Stimulated activated CD4-positive, alpha-beta T cell treated with anti-CD3 and anti-CD28 coated beads, TNF-alpha, amount 100 ng/mL, for 24 hours (primary cell): ENCODE measurements at regions not wholly inside any gene's neighbourhood (a gene's known extent, or its start where the extent isn't known, plus 50 kb on each side); places are given as distances from the start of the nearest gene placed in this dataset.

ENCODE experiments used
- DNase-seq, 3 experiments: peaks; one replicate each; pipeline ENCODE4 v3.0.0-alpha.2; 2020; ENCODE audit warnings: low read depth in 3 of 3

GRCh38 chr11:69918231-69918937, 99.2 kb upstream of the FGF3 start:
- DNase-seq: no peak

- DNase-seq: peak; percentile 41 to 74 (median 48)
Measured at GRCh38 chr11:69918938-69919650, 99.9 kb upstream of the FGF3 start.

GRCh38 chr11:69919659-69920344, 100.6 kb upstream of the FGF3 start:
- DNase-seq: no peak

DNA sequence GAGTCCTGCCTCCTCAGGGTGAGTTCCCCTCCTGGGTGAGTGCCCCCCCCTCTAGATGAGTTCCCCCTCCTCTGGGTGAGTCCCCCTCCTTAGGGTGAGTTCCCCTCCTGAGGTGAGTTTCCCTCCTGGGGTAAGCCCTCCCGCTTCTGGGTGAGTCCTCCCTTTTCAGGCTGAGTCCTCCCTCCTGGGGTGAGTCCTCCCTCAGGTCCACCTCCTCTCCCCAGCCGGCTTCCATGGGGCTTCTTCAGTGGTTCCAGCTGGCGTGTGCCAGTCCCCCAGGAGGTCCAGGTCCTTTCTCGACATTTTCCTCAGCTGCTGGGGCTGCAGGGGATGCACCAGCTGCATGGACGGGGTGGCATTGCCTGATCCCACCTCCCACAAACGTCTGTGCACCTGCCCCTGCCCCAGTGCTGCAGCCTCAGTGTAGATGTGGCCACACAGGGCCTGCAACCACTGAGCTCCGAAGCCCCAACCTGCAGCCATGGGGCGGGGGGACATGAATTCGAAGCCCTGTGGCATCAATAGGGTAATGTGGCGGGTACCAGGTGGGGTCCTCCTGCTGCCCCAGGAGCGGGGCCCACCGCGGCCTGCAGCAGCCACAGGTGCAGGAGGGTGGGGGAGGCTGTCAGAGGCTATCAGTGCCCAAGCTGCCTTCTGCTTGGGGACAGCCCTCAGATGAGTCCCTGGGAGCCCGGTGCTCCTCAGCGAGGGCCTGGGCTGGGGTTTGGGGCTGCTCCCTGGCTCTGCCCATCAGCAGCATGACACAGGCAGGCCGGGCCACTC, 101.3 kb upstream of the FGF3 start:
- DNase-seq: no peak

DNA sequence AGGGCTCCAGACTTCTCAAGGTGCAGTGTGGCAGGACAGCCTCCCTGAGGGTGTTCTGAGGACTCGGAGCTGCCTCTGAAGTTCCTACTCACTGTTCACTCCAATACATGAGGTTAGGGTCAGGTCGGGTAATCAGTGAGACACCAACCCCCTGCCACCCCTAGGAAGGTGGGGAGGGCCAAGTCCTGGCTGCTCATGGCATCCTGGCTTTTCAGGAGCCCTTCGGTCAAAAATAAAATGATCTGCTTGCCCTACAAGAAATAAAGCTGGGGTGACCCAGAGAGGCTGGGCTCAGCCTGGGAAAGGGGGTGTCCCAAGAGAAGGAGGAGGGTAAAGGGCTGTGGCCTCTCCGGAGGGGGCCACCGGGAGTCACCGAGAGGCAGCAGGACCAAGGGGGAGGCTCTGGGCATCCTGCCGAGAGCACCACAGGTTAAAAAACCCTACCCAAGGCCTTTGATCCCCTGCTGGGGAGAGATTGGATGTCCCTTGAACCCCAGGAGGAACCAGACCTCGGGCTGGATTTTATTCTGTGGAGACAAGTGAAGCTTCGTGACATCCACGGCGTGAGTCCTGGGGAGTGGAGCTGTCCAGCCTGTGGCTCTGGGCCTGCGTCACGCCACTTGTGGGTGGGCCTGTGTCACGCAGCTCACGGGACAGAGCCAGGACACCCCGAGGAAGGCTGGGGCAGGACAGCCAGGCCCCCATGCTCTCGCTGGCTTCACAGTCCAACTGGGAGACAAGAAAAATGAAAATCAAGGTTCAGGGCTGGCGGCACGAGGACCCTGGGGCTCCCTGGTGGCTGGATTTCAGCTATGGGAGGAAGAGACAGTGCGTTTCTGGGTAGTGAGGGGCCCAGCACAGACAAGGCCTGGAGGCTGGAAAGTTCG, 102.2 kb upstream of the FGF3 start:
- DNase-seq: no peak

DNA sequence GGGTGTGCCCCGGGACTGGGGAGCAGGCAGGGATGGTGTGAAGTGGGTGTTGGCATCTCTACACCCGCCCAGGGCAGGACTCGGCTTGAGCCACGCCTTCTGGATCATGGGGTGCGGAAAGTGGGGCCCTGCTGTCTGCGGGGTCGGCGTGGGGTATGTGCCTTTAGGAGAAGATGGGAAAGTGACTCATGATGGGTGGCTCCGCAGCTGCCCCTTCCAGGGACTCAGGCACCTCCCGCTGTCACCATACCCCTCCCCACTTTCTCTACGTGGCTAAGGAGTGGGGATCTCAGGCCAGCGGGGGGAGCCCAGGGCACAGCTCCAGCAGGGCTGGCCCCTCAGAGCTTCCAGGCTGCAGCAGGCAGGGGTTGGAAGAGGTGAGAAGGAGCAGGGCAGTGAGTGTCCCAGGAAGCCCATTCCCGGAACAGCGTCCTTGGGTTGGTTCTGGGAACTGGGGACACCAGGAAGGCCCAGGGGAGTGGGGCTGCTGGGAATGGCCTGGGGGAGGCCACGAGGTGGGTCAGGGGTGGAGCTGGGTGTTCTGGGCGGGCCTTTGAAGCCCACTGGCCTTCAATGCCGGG, 102.9 kb upstream of the FGF3 start:
- no peak for DNase-seq

- no peak for DNase-seq
Measured at GRCh38 chr11:69922596-69923111, 103.4 kb upstream of the FGF3 start.

DNA sequence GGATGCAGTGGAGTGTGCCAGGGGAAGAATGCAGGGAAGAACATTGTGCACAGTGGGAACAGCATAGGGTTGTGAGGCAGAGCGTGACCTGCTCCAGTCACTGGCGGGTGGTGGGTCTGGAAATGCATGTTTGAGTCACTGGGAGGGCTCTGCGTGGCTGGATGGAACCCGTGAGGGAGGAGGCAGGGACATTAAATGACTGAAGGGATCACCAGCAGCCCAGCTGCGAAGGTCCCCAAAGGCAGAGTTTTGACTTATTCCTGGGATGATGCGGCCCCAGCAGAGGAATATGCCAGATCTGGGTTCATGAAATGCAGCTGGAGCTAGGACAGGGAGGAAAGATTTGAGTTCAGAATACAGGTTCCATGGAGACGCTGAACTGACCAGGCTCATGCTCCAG, 104.0 kb upstream of the FGF3 start:
- no peak for DNase-seq

GRCh38 chr11:69923641-69924307, 104.6 kb upstream of the FGF3 start:
- DNase-seq: no peak

GRCh38 chr11:69924308-69925161, 105.3 kb upstream of the FGF3 start:
- DNase-seq: no peak

GRCh38 chr11:69925366-69926196, 106.4 kb upstream of the FGF3 start:
- no peak for DNase-seq

DNA sequence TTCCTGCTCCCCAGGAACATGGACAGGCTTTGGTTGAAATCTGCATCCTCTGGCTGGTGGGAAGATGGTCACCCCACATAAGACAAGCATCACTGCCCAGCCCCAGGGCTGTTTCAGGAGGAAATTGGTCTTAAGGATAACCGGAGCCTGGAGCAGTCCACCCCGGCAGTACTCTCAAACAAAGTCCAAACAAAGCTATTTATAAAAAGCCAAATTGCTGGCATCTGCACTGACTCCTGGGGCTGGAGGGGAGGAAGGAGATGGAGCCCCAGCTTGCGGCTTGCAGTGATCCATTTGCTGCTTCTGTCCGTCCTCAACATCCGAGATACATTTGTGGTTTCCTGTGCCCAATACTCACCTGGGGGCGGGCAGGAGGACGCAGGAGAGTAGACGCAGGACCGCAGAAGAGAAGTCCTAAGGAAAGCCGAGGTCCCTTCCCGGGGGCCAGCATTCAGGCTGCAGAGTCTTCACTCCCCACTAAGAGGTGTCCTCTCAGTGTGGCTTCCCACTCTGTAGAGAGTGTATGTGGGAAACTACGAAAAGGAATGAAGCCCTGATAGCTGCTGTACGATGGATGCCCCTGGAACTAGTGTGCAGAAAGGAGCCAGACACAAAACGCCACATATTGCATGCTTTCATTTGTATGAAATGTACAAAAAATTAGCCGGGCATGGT, 107.3 kb upstream of the FGF3 start:
- DNase-seq: no peak

- no peak for DNase-seq
Measured at GRCh38 chr11:69928121-69928520, 108.9 kb upstream of the FGF3 start.

DNA sequence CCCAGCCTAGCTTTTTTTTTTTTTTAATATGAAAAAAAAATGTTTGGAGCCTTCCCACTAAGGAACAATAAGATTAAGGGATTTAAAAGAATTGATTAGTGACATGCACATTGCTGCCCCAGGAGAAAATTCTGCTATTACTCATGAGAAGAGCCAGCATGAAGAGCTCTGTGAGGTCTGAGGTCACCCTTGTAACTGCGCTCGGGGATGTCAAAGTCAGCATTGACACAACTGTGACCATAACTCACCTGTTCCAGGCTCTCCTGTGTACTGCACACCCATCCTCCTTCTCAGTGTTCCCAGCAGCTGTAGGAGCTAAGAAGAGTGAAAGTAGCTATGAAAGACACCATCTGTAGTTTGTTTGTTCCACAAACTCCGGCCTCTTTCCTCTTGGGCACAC, 109.8 kb upstream of the FGF3 start:
- DNase-seq: no peak

DNA sequence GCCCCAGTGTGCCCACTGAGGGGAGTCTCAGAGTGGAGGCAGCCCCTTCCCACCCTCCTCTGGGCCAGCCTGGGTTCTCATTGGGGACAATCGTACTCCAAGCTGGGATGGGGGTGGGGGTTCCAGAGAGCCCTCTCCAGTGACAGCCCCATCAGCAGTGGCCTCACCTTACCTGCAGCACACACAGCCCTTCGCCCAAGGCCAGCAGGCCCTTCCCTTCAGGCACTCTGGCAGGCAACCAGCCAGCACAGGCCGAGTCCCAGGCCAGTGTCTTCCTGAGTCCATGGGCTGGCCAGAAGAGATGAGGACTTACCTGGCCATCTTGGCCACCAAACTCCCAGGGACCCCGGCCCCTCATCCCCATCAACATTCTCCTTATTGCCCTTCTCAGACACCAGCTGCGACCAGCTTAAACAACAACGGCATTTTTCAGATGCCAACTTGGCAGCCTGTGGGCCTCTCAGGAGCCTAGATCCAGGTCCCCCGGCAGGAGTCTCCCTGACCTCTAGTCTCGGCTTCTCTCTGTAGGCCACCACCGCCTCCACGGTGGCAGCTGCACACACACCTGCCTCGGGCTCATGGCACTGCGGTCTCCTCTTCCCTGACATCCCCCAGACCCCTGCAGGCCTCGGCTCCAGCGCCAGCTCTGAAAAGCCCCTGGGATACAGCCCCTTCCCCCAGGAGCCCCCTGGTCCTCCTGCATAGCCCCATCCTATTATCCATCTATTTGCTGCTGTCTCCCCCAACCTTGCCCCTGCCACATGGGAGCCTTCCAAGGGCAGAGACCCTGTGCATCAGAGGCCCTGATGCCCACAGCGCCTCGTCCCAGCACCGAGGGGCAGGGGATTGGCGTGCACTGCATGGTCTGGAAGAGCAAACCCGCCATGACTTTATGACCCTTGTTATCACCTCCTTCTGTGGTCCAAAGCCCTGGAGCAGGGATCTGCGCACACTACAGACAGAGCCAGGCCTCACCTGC, 111.2 kb upstream of the FGF3 start:
- DNase-seq: no peak
